K562 (cell line): ENCODE measurements at regions not wholly inside any gene's neighbourhood (a gene's known extent, or its start where the extent isn't known, plus 50 kb on each side); places are given as distances from the start of the nearest gene placed in this dataset.

ENCODE experiments used
- ATAC-seq: fragments of 200-7000 bp; cut with Tn5 transposase; 3 replicates; pipeline ENCODE4 v1.9.1; 2020; ENCODE audit warnings: moderate library complexity
- BruUV-seq: library from RNA; stranded (reverse); fragments of 400-500 nt; replicated peaks from 2 replicates; lab custom pipeline; 2021; lab: Mats Ljungman, UMichigan
- CTCF ChIA-PET: fragments of 300-600 bp; formaldehyde crosslinking; extraction: SDS; loops from one replicate; lab custom pipeline; 2021; ENCODE audit warnings: low intra/inter-chr PET ratio; lab: Yijun Ruan, JAX
- POLR2A ChIA-PET: fragments of 300-600, 350-650 bp; sonication (Branson Sonifier 250); formaldehyde crosslinking; extraction: SDS; loops from one replicate; lab custom pipeline; 2021; ENCODE audit warnings: antibody characterized with exemption, inconsistent platforms; lab: Yijun Ruan, JAX
- DNase-seq, 4 experiments: peaks; one replicate each; pipeline versions ENCODE4 v3.0.0 to v3.0.0-alpha.2; 2011 to 2018; ENCODE audit warnings: low spot score in 3 of 4, mixed read lengths in 3 of 4; ENCODE audit errors: extremely low read depth in 1 of 4
- FAIRE-seq: peaks from 2 replicates; lab custom pipeline; 2011; peaks lifted over from hg19 to GRCh38; lab: Jason Lieb, UNC
- H2AFZ ChIP-seq: 2 replicates; pipeline ENCODE4 v1.6.0; 2011; ENCODE audit warnings: low read depth, low read length, control low read depth, inconsistent platforms
- H3K27ac ChIP-seq: fragments of 200-600 bp; 3 replicates; pipeline ENCODE4 v1.8.0; 2011; ENCODE audit warnings: low read depth, mild to moderate bottlenecking, control low read depth, inconsistent platforms, low read length, moderate library complexity, mixed read lengths; ENCODE audit errors: extremely low read depth
- H3K27me3 ChIP-seq, 2 experiments: fragments of 300-600 bp in 1 of 2; 2 replicates in 1 of 2; 3 replicates in 1 of 2; pipeline versions ENCODE4 v1.6.0 to v1.8.0; 2011; ENCODE audit warnings: inconsistent platforms in 2 of 2, low read length in 2 of 2, mild to moderate bottlenecking in 1 of 2, mixed read lengths in 1 of 2, moderate library complexity in 1 of 2; ENCODE audit not compliant: control insufficient read depth in 2 of 2, insufficient read depth in 2 of 2
- H3K36me3 ChIP-seq: fragments of 300-600 bp; 3 replicates; pipeline ENCODE4 v1.8.0; 2011; ENCODE audit warnings: mild to moderate bottlenecking, low read length, inconsistent platforms; ENCODE audit not compliant: control insufficient read depth, insufficient read depth
- H3K4me1 ChIP-seq, 2 experiments: fragments of 200-600 bp in 1 of 2; replicated peaks in 1 of 2; 2 replicates in 1 of 2; 3 replicates in 1 of 2; pipeline versions ENCODE4 v1.5.1 to v1.8.0; 2011; ENCODE audit warnings: inconsistent platforms in 2 of 2, low read length in 2 of 2, mild to moderate bottlenecking in 1 of 2, mixed read lengths in 1 of 2, moderate library complexity in 1 of 2; ENCODE audit not compliant: control insufficient read depth in 2 of 2, insufficient read depth in 2 of 2
- H3K4me2 ChIP-seq: 2 replicates; pipeline ENCODE4 v1.6.1; 2011; ENCODE audit warnings: low read length, control low read depth, inconsistent platforms, mixed read lengths; ENCODE audit not compliant: insufficient read depth
- H3K4me3 ChIP-seq: fragments of 200-600 bp; sonication (generic), shearing (Covaris generic); 2 replicates; pipeline ENCODE4 v1.5.1; 2016; ENCODE audit warnings: control low read depth, inconsistent platforms
- H3K79me2 ChIP-seq: fragments of 200-600 bp; 3 replicates; pipeline ENCODE4 v1.8.0; 2011; ENCODE audit warnings: low read length, inconsistent platforms; ENCODE audit not compliant: control insufficient read depth, insufficient read depth
- H3K9ac ChIP-seq, 2 experiments: 2 replicates each; pipeline versions ENCODE4 v1.6.0 to v1.6.1; 2011; ENCODE audit warnings: low read depth in 2 of 2, low read length in 2 of 2, control low read depth in 1 of 2, inconsistent platforms in 1 of 2, mild to moderate bottlenecking in 1 of 2, mixed read lengths in 1 of 2; ENCODE audit not compliant: insufficient read depth in 1 of 2
- H3K9me1 ChIP-seq: one replicate; pipeline ENCODE4 v1.6.0; 2011; ENCODE audit warnings: inconsistent platforms, mild to moderate bottlenecking, low read length, moderate library complexity; ENCODE audit not compliant: control insufficient read depth, insufficient read depth
- H3K9me3 ChIP-seq: replicated peaks from 2 replicates; pipeline ENCODE4 v1.5.1; 2011; ENCODE audit warnings: low read depth, low read length, inconsistent platforms; ENCODE audit not compliant: control insufficient read depth, insufficient read depth
- H4K20me1 ChIP-seq: replicated peaks from 2 replicates; pipeline ENCODE4 v1.6.1; 2011; ENCODE audit warnings: low read length, inconsistent platforms, mixed read lengths; ENCODE audit not compliant: control insufficient read depth, insufficient read depth
- ERF ChIP-seq: fragments of 450-650 bp; formaldehyde crosslinking; IDR thresholded peaks from 2 replicates; pipeline ENCODE4 v1.4.0; 2020; ENCODE audit warnings: mild to moderate bottlenecking, mixed read lengths
- PCBP2 ChIP-seq: fragments of 200-400 bp; formaldehyde crosslinking; IDR thresholded peaks from 2 replicates; pipeline ENCODE4 v1.6.1; 2018; ENCODE audit warnings: low read length, low read depth, mild to moderate bottlenecking, moderate library complexity; ENCODE audit not compliant: poor library complexity, severe bottlenecking
- RFX5 ChIP-seq: IDR thresholded peaks from 2 replicates; pipeline ENCODE4 v1.6.1; 2011; ENCODE audit warnings: low read depth, mild to moderate bottlenecking, improper control_type of control experiment, low read length
- SOX6 ChIP-seq: fragments of 450-650 bp; IDR thresholded peaks from 2 replicates; pipeline ENCODE4 v1.6.1; 2014; ENCODE audit warnings: mild to moderate bottlenecking
- ZNF695 ChIP-seq: fragments of 450-650 bp; formaldehyde crosslinking; IDR thresholded peaks from 2 replicates; pipeline ENCODE4 v1.4.0; 2020; ENCODE audit warnings: mild to moderate bottlenecking, moderate library complexity
- WGBS: fragments of 100-300 bp; shearing (Covaris generic); methylation state at CpG from one replicate; pipeline ENCODE4 v1.1.6; 2016; ENCODE audit warnings: low coverage, mixed read lengths; ENCODE audit not compliant: insufficient coverage; ENCODE audit errors: missing lambda C conversion rate; 5-methylcytosine and 5-hydroxymethylcytosine counted together
- in situ Hi-C: fragments of 300-500 bp; cut with MboI; formaldehyde crosslinking; loops from 4 replicates; pipeline ENCODE4 v1.15.0; 2018; ENCODE audit warnings: inconsistent platforms, mixed read lengths
- intact Hi-C: fragments of 100-400 bp; cut with micrococcal nuclease; formaldehyde crosslinking; loops from 2 replicates; pipeline ENCODE4 v1.14.2; 2022
- TF ChIP-seq, protein P1 (sequence below): fragments of 150-350 bp; conservative IDR thresholded peaks from 2 replicates; pipeline ENCODE4 v1.6.1; 2014; ENCODE audit warnings: low read length
- TF ChIP-seq, protein P2 (sequence below): fragments of 450-650 bp; IDR thresholded peaks from 2 replicates; pipeline ENCODE4 v1.6.1; 2018; ENCODE audit not compliant: partially characterized antibody
- TF ChIP-seq, protein P3 (sequence below), 3 experiments: fragments of 200-800 bp in 1 of 3; fragments of 250-450 bp in 1 of 3; fragments of 450-650 bp in 1 of 3; sonication (Bioruptor Pico) in 1 of 3; sonication (Bioruptor generic) in 1 of 3; formaldehyde crosslinking in 1 of 3; IDR thresholded peaks; 2 replicates each; pipeline versions ENCODE4 v1.6.1 to v1.8.0; 2016 to 2022; ENCODE audit warnings: mild to moderate bottlenecking in 2 of 3, missing genetic modification characterization in 2 of 3, missing compliant biosample characterization in 1 of 3, moderate library complexity in 1 of 3
- TF ChIP-seq, protein P4 (sequence below): fragments of 450-650 bp; conservative IDR thresholded peaks from 2 replicates; pipeline ENCODE4 v1.6.1; 2016; ENCODE audit warnings: missing genetic modification characterization, low read depth, mild to moderate bottlenecking, control low read depth, missing compliant biosample characterization

DNA sequence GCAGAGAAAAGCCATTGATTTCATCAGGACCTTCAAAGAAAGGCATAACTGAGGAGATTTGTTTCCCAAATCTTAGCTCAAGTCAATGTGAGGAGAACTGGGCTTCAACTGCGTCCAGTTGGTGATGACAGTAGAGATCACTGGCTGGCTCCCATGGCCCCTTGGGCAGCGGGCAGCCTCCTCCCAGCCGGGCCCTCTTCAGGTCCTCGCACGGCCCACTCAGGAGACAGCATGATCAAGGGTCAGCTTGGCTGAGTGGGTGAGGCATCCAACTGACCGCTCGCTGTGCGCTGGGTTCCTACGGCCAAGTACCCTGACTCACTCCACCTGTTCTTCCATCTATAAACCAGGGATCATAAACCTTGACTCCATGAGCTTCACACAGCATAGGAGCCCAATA lies 274.0 kb downstream of the NSG2 start:
- in situ Hi-C loops (loop anchor here (10.0 to 25.0 kb wide), 3 partner anchors 275 to 1607 kb away; partner anchors contain the start of genes BOD1 and NSG2), intact Hi-C loops (loop anchor here (5.0 kb wide), 1 partner anchor 702 kb away; the partner anchor contains the start of gene BOD1)
- 0% methylated on average over 9 of the region's 9 CpGs for WGBS
- H3K9ac ChIP-seq: no peak overlapping the region
- FAIRE-seq: no peak
- H3K36me3 ChIP-seq: no peaks in the 10 kb centered on the region
- no peak overlapping the region for H3K27ac ChIP-seq
- H3K79me2 ChIP-seq: no peaks in the 10 kb centered on the region
- H3K9me3 ChIP-seq: no peaks in the 10 kb centered on the region
- no peaks in the 10 kb centered on the region for H4K20me1 ChIP-seq
- BruUV-seq: no TSS peak
- ChIA-PET CTCF (no interaction called here), POLR2A (no interaction called here)
- no peak overlapping the region for H2AFZ ChIP-seq
- peaks cover 2 to 28% of the 10 kb centered on the region in 2 experiments; a peak in 3 of 5 replicates for H3K27me3 ChIP-seq
- ATAC-seq: no peak
- H3K4me2 ChIP-seq: no peak overlapping the region
- no peaks in the 10 kb centered on the region for H3K9me1 ChIP-seq
- H3K4me1 ChIP-seq: no peaks in the 10 kb centered on the region
- no peak overlapping the region for H3K4me3 ChIP-seq
- DNase-seq: no peak
- TF ChIP-seq, protein P1, sequence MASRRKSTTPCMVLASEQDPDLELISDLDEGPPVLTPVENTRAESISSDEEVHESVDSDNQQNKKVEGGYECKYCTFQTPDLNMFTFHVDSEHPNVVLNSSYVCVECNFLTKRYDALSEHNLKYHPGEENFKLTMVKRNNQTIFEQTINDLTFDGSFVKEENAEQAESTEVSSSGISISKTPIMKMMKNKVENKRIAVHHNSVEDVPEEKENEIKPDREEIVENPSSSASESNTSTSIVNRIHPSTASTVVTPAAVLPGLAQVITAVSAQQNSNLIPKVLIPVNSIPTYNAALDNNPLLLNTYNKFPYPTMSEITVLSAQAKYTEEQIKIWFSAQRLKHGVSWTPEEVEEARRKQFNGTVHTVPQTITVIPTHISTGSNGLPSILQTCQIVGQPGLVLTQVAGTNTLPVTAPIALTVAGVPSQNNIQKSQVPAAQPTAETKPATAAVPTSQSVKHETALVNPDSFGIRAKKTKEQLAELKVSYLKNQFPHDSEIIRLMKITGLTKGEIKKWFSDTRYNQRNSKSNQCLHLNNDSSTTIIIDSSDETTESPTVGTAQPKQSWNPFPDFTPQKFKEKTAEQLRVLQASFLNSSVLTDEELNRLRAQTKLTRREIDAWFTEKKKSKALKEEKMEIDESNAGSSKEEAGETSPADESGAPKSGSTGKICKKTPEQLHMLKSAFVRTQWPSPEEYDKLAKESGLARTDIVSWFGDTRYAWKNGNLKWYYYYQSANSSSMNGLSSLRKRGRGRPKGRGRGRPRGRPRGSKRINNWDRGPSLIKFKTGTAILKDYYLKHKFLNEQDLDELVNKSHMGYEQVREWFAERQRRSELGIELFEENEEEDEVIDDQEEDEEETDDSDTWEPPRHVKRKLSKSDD: no peak
- TF ChIP-seq, protein P2, sequence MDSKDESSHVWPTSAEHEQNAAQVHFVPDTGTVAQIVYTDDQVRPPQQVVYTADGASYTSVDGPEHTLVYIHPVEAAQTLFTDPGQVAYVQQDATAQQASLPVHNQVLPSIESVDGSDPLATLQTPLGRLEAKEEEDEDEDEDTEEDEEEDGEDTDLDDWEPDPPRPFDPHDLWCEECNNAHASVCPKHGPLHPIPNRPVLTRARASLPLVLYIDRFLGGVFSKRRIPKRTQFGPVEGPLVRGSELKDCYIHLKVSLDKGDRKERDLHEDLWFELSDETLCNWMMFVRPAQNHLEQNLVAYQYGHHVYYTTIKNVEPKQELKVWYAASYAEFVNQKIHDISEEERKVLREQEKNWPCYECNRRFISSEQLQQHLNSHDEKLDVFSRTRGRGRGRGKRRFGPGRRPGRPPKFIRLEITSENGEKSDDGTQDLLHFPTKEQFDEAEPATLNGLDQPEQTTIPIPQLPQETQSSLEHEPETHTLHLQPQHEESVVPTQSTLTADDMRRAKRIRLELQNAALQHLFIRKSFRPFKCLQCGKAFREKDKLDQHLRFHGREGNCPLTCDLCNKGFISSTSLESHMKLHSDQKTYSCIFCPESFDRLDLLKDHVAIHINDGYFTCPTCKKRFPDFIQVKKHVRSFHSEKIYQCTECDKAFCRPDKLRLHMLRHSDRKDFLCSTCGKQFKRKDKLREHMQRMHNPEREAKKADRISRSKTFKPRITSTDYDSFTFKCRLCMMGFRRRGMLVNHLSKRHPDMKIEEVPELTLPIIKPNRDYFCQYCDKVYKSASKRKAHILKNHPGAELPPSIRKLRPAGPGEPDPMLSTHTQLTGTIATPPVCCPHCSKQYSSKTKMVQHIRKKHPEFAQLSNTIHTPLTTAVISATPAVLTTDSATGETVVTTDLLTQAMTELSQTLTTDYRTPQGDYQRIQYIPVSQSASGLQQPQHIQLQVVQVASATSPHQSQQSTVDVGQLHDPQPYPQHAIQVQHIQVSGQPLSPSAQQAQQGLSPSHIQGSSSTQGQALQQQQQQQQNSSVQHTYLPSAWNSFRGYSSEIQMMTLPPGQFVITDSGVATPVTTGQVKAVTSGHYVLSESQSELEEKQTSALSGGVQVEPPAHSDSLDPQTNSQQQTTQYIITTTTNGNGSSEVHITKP: no peak
- TF ChIP-seq PCBP2 (no peak), ERF (CRISPR knock-in tag) (no peak), RFX5 (no peak), SOX6 (no peak), ZNF695 (CRISPR knock-in tag) (no peak)
- TF ChIP-seq, protein P3, sequence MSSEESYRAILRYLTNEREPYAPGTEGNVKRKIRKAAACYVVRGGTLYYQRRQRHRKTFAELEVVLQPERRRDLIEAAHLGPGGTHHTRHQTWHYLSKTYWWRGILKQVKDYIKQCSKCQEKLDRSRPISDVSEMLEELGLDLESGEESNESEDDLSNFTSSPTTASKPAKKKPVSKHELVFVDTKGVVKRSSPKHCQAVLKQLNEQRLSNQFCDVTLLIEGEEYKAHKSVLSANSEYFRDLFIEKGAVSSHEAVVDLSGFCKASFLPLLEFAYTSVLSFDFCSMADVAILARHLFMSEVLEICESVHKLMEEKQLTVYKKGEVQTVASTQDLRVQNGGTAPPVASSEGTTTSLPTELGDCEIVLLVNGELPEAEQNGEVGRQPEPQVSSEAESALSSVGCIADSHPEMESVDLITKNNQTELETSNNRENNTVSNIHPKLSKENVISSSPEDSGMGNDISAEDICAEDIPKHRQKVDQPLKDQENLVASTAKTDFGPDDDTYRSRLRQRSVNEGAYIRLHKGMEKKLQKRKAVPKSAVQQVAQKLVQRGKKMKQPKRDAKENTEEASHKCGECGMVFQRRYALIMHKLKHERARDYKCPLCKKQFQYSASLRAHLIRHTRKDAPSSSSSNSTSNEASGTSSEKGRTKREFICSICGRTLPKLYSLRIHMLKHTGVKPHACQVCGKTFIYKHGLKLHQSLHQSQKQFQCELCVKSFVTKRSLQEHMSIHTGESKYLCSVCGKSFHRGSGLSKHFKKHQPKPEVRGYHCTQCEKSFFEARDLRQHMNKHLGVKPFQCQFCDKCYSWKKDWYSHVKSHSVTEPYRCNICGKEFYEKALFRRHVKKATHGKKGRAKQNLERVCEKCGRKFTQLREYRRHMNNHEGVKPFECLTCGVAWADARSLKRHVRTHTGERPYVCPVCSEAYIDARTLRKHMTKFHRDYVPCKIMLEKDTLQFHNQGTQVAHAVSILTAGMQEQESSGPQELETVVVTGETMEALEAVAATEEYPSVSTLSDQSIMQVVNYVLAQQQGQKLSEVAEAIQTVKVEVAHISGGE (CRISPR knock-in tag; IDR thresholded peaks at IDR 0.05): no peak
- TF ChIP-seq, protein P4, sequence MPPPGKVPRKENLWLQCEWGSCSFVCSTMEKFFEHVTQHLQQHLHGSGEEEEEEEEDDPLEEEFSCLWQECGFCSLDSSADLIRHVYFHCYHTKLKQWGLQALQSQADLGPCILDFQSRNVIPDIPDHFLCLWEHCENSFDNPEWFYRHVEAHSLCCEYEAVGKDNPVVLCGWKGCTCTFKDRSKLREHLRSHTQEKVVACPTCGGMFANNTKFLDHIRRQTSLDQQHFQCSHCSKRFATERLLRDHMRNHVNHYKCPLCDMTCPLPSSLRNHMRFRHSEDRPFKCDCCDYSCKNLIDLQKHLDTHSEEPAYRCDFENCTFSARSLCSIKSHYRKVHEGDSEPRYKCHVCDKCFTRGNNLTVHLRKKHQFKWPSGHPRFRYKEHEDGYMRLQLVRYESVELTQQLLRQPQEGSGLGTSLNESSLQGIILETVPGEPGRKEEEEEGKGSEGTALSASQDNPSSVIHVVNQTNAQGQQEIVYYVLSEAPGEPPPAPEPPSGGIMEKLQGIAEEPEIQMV: no peak
